ENCODE measurements at regions not wholly inside any gene's neighbourhood (a gene's known extent, or its start where the extent isn't known, plus 50 kb on each side); places are given as distances from the start of the nearest gene placed in this dataset.

DNA sequence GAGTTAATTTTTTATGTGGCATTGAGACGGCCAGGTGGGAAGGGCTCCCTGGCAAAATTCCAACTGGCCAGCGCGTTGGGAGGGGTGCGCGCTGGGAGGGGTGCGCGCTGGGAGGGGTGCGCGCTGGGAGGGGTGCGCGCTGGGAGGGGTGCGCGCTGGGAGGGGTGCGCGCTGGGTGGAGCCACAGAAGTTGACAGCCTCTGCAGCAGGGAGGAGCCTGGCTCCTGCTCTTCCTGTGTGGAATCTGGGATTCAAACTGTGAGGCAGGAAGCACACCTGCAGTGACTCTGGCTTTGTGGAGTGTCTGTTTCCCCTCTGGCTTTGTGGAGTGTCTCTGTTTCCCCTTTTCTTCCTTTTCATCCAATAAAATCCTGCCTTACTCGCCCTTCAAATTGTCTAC is 147.9 kb upstream of the CBLN2 start:
- no peak overlapping the region for H3K27ac ChIP-seq (ENCODE audit: low read length)
- ATAC-seq (replicated peaks in 1 of 4) (no peak), DNase-seq (no peak)
- H3K27me3 ChIP-seq (replicated peaks in 1 of 2; ENCODE audit: control insufficient read depth in 2 of 2, extremely low read depth in 1 of 2, insufficient read depth in 2 of 2, low read length in 1 of 2) = no peaks in the 10 kb centered on the region
- H3K4me3 ChIP-seq (ENCODE audit: control insufficient read depth in 1 of 2, extremely low read depth in 1 of 2, low read length in 1 of 2) = no peak overlapping the region
- Mint-ChIP-seq H3K4me3 (no peak overlapping the region), H3K4me1 (no peaks in the 10 kb centered on the region), H3K9me3 (peaks cover 0 to 4% (median 3%) of the 10 kb centered on the region in 3 donors), H3K27me3 (peaks cover 0 to 5% of the 10 kb centered on the region in 2 donors), H3K27ac (no peak overlapping the region), H3K36me3 (no peaks in the 10 kb centered on the region)
- CTCF ChIA-PET = no interaction called here
- POLR2A ChIA-PET = no interaction called here
- no peaks in the 10 kb centered on the region for H3K36me3 ChIP-seq (ENCODE audit: control insufficient read depth in 2 of 2, extremely low read depth in 1 of 2, insufficient read depth in 1 of 2, low read length in 1 of 2)
- 11% methylated on average over 4 of the region's 16 CpGs for WGBS (ENCODE audit: insufficient coverage)
- no peaks in the 10 kb centered on the region for H3K4me1 ChIP-seq (ENCODE audit: control insufficient read depth in 1 of 2, extremely low read depth in 1 of 2, insufficient read depth in 2 of 2, low read length in 2 of 2)
- H3K9me3 ChIP-seq = no peaks in the 10 kb centered on the region

DNA sequence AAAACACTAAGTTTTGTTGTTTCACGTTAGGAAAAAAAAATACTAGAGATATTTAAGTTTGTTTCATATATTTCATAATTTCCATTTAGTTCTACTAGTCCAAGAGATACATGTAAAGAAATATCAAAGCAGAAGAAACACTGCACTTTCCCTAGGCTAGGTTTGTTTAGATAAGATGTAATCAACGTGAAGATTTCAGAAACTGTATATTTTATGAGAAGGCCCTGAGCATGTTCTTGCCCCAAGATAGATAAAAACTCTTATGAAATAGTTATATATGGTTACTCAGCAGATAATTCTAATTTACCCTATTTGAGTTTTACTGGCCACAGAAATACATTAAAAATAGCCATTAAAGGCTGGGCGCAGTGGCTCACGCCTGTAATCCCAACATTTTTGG is 143.6 kb upstream of the CBLN2 start:
- Histone ChIP-seq H3K4me3 (ENCODE audit: control insufficient read depth in 1 of 2, extremely low read depth in 1 of 2, low read length in 1 of 2) (no peak overlapping the region), H3K4me1 (ENCODE audit: control insufficient read depth in 1 of 2, extremely low read depth in 1 of 2, insufficient read depth in 2 of 2, low read length in 2 of 2) (no peaks in the 10 kb centered on the region), H3K36me3 (ENCODE audit: control insufficient read depth in 2 of 2, extremely low read depth in 1 of 2, insufficient read depth in 1 of 2, low read length in 1 of 2) (no peaks in the 10 kb centered on the region), H3K9me3 (no peaks in the 10 kb centered on the region), H3K27me3 (replicated peaks in 1 of 2; ENCODE audit: control insufficient read depth in 2 of 2, extremely low read depth in 1 of 2, insufficient read depth in 2 of 2, low read length in 1 of 2) (no peaks in the 10 kb centered on the region), H3K27ac (ENCODE audit: low read length) (no peak overlapping the region)
- Mint-ChIP-seq H3K27ac (no peak overlapping the region), H3K4me3 (no peak overlapping the region), H3K9me3 (peaks cover 0 to 3% (median 2%) of the 10 kb centered on the region in 3 donors), H3K36me3 (no peaks in the 10 kb centered on the region), H3K4me1 (no peaks in the 10 kb centered on the region), H3K27me3 (peaks cover 0 to 2% of the 10 kb centered on the region in 2 donors)
- CTCF ChIA-PET = interaction anchor here in 1 of 2 donors (0.5 kb wide), 1 partner anchor 255 kb away, joined by 4 read pairs; no protein-coding TSS in a partner anchor
- WGBS (ENCODE audit: insufficient coverage) = no CpG with 5 or more reads among the region's 4 CpGs
- POLR2A ChIA-PET = no interaction called here
- DNase-seq (no peak), ATAC-seq (replicated peaks in 1 of 4) (no peak)

DNA sequence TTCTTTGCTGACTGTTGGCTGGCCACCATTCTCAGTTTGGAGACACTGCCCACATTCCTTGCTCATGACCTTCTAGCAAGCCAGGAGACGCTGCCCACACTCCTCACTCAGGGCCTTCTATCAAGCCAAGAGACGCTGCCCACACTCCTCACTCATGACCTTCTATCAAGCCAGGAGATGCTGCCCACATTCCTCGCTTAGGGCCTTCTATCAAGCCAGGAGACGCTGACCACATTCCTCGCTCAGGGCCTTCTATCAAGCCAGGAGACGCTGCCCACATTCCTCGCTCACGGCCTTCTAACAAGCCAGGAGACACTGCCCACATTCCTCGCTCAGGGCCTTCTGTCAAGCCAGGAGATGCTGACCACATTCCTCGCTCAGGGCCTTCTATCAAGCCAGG is 131.3 kb upstream of the CBLN2 start:
- Histone ChIP-seq H3K4me1 (ENCODE audit: control insufficient read depth in 1 of 2, extremely low read depth in 1 of 2, insufficient read depth in 2 of 2, low read length in 2 of 2) (no peaks in the 10 kb centered on the region), H3K4me3 (ENCODE audit: control insufficient read depth in 1 of 2, extremely low read depth in 1 of 2, low read length in 1 of 2) (no peak overlapping the region), H3K36me3 (ENCODE audit: control insufficient read depth in 2 of 2, extremely low read depth in 1 of 2, insufficient read depth in 1 of 2, low read length in 1 of 2) (no peaks in the 10 kb centered on the region), H3K27me3 (replicated peaks in 1 of 2; ENCODE audit: control insufficient read depth in 2 of 2, extremely low read depth in 1 of 2, insufficient read depth in 2 of 2, low read length in 1 of 2) (peaks cover 0 to 2% of the 10 kb centered on the region in 2 experiments), H3K27ac (ENCODE audit: low read length) (no peak overlapping the region), H3K9me3 (no peaks in the 10 kb centered on the region)
- DNase-seq (no peak), ATAC-seq (replicated peaks in 1 of 4) (no peak)
- H3K4me1 Mint-ChIP-seq = no peaks in the 10 kb centered on the region
- no peaks in the 10 kb centered on the region for H3K36me3 Mint-ChIP-seq
- H3K9me3 Mint-ChIP-seq = peaks cover 0 to 4% (median 2%) of the 10 kb centered on the region in 3 donors
- no peaks in the 10 kb centered on the region for H3K27me3 Mint-ChIP-seq
- H3K27ac Mint-ChIP-seq = no peak overlapping the region
- ChIA-PET POLR2A (no interaction called here), CTCF (no interaction called here)
- WGBS (ENCODE audit: insufficient coverage) = 87% methylated on average over 10 of the region's 10 CpGs
- no peak overlapping the region for H3K4me3 Mint-ChIP-seq

DNA sequence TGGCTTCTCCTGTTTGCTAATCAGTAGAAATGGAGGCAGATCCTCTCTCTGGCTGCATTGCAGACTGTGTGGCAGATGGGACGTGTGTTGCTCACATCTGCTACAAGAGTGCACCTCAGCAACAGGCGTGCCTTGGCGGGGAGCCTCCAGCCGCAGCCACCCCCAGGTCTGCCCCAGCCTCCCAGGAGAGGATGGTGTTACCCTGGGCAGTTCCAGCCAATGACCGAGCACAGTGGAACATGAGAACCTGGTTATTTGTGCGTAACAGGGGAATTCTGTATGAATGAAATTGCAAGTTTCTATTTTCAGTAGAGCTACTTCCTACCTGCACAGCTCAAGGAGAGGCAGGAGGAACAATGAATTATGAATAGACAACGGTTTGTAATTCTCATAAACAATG is 130.6 kb upstream of the CBLN2 start:
- CTCF ChIA-PET = no interaction called here
- H3K9me3 ChIP-seq = no peaks in the 10 kb centered on the region
- H3K4me3 Mint-ChIP-seq = no peak overlapping the region
- POLR2A ChIA-PET = no interaction called here
- H3K9me3 Mint-ChIP-seq = peaks cover 0 to 4% (median 0%) of the 10 kb centered on the region in 3 donors
- no peak overlapping the region for H3K4me3 ChIP-seq (ENCODE audit: control insufficient read depth in 1 of 2, extremely low read depth in 1 of 2, low read length in 1 of 2)
- peaks cover 0 to 2% of the 10 kb centered on the region in 2 experiments for H3K27me3 ChIP-seq (replicated peaks in 1 of 2; ENCODE audit: control insufficient read depth in 2 of 2, extremely low read depth in 1 of 2, insufficient read depth in 2 of 2, low read length in 1 of 2)
- no peaks in the 10 kb centered on the region for H3K4me1 ChIP-seq (ENCODE audit: control insufficient read depth in 1 of 2, extremely low read depth in 1 of 2, insufficient read depth in 2 of 2, low read length in 2 of 2)
- H3K27ac Mint-ChIP-seq = no peak overlapping the region
- DNase-seq = no peak
- 87% methylated on average over 5 of the region's 7 CpGs for WGBS (ENCODE audit: insufficient coverage)
- no peaks in the 10 kb centered on the region for H3K36me3 Mint-ChIP-seq
- H3K36me3 ChIP-seq (ENCODE audit: control insufficient read depth in 2 of 2, extremely low read depth in 1 of 2, insufficient read depth in 1 of 2, low read length in 1 of 2) = no peaks in the 10 kb centered on the region
- no peak overlapping the region for H3K27ac ChIP-seq (ENCODE audit: low read length)
- H3K27me3 Mint-ChIP-seq = no peaks in the 10 kb centered on the region
- H3K4me1 Mint-ChIP-seq = no peaks in the 10 kb centered on the region
- ATAC-seq (replicated peaks in 1 of 4) = no peak

DNA sequence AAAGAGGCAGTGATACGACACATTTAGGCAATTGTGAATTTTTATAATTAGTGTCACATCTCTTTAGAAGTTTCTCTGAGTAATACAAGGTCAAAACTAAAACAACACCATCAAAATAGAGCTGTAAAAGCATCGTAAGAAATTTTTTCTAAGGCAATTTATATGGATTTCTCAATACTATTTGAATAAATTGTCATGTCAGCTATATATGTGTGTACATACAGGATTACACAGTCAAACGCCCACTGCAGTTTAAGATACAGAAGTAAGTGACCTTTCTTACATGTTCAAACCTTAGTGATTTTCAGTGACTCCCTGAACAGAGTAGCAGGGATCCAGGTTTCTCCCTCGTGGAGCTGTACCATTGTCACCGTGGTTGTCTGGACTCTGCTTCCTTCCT is 129.1 kb upstream of the CBLN2 start:
- Histone ChIP-seq H3K4me1 (ENCODE audit: control insufficient read depth in 1 of 2, extremely low read depth in 1 of 2, insufficient read depth in 2 of 2, low read length in 2 of 2) (no peaks in the 10 kb centered on the region), H3K9me3 (no peaks in the 10 kb centered on the region), H3K4me3 (ENCODE audit: control insufficient read depth in 1 of 2, extremely low read depth in 1 of 2, low read length in 1 of 2) (no peak overlapping the region), H3K36me3 (ENCODE audit: control insufficient read depth in 2 of 2, extremely low read depth in 1 of 2, insufficient read depth in 1 of 2, low read length in 1 of 2) (no peaks in the 10 kb centered on the region), H3K27ac (ENCODE audit: low read length) (no peak overlapping the region), H3K27me3 (replicated peaks in 1 of 2; ENCODE audit: control insufficient read depth in 2 of 2, extremely low read depth in 1 of 2, insufficient read depth in 2 of 2, low read length in 1 of 2) (peaks cover 0 to 2% of the 10 kb centered on the region in 2 experiments)
- Mint-ChIP-seq H3K27ac (no peak overlapping the region), H3K27me3 (no peaks in the 10 kb centered on the region), H3K36me3 (no peaks in the 10 kb centered on the region), H3K4me3 (no peak overlapping the region), H3K4me1 (no peaks in the 10 kb centered on the region), H3K9me3 (no peaks in the 10 kb centered on the region)
- WGBS (ENCODE audit: insufficient coverage) = 19% methylated on average over 2 of the region's 5 CpGs
- ATAC-seq (replicated peaks in 1 of 4) = no peak
- no peak for DNase-seq
- POLR2A ChIA-PET = no interaction called here
- CTCF ChIA-PET = no interaction called here

DNA sequence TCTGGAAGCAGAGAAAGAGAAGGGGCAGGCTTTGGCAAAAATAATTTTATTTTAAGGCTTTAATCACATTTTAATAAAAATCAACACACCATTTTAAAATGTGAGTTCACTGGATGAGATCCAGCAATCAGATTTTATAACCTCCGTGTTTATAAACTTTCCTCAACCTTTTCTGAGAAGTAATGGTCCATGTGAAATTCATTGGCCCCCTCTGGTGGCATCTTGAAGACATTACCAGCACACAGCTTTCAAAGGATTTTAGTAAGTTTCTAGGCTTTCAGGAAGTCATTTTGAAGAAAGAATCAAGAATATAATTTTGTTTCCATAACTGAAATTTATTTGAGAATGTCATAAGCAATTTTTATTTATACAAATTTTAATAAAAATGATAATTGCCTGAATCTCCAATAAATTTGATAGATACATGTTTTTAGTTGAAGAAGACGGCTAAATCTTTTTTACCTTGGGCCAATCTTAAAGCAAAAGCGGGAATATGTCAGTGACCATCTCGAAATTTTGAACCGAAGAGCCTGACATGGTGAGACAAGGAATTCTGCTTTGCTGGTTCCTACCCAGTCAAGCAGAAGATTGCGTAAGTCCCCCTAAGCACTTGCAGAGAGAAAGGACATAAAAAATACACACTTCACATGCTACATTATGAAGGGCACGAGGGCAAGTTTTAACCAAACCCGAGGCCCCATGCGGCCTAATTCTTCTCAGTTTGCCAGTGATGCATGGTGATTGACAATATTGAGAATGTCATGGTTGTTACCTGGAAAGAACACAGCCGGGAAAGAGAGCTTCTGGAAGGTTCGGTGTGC is 128.4 kb upstream of the CBLN2 start:
- no peaks in the 10 kb centered on the region for H3K27me3 Mint-ChIP-seq
- no peaks in the 10 kb centered on the region for H3K9me3 ChIP-seq
- no peaks in the 10 kb centered on the region for H3K9me3 Mint-ChIP-seq
- CTCF ChIA-PET = no interaction called here
- POLR2A ChIA-PET = no interaction called here
- no peak overlapping the region for H3K27ac ChIP-seq (ENCODE audit: low read length)
- no peaks in the 10 kb centered on the region for H3K36me3 Mint-ChIP-seq
- DNase-seq (peak in 2 of 35 experiments; percentile 5 to 21), ATAC-seq (replicated peaks in 1 of 4) (no peak)
- H3K27me3 ChIP-seq (replicated peaks in 1 of 2; ENCODE audit: control insufficient read depth in 2 of 2, extremely low read depth in 1 of 2, insufficient read depth in 2 of 2, low read length in 1 of 2) = no peaks in the 10 kb centered on the region
- no peak overlapping the region for H3K27ac Mint-ChIP-seq
- H3K4me3 Mint-ChIP-seq = no peak overlapping the region
- 79% methylated on average over 6 of the region's 11 CpGs for WGBS (ENCODE audit: insufficient coverage)
- no peaks in the 10 kb centered on the region for H3K4me1 ChIP-seq (ENCODE audit: control insufficient read depth in 1 of 2, extremely low read depth in 1 of 2, insufficient read depth in 2 of 2, low read length in 2 of 2)
- H3K4me1 Mint-ChIP-seq = no peaks in the 10 kb centered on the region
- H3K4me3 ChIP-seq (ENCODE audit: control insufficient read depth in 1 of 2, extremely low read depth in 1 of 2, low read length in 1 of 2) = no peak overlapping the region
- H3K36me3 ChIP-seq (ENCODE audit: control insufficient read depth in 2 of 2, extremely low read depth in 1 of 2, insufficient read depth in 1 of 2, low read length in 1 of 2) = no peaks in the 10 kb centered on the region
